ENCODE measurements at regions not wholly inside any gene's neighbourhood (a gene's known extent, or its start where the extent isn't known, plus 50 kb on each side); places are given as distances from the start of the nearest gene placed in this dataset.
A peak's percentile ranks its signal among the peaks of the same experiment; 100 is the strongest.

DNA sequence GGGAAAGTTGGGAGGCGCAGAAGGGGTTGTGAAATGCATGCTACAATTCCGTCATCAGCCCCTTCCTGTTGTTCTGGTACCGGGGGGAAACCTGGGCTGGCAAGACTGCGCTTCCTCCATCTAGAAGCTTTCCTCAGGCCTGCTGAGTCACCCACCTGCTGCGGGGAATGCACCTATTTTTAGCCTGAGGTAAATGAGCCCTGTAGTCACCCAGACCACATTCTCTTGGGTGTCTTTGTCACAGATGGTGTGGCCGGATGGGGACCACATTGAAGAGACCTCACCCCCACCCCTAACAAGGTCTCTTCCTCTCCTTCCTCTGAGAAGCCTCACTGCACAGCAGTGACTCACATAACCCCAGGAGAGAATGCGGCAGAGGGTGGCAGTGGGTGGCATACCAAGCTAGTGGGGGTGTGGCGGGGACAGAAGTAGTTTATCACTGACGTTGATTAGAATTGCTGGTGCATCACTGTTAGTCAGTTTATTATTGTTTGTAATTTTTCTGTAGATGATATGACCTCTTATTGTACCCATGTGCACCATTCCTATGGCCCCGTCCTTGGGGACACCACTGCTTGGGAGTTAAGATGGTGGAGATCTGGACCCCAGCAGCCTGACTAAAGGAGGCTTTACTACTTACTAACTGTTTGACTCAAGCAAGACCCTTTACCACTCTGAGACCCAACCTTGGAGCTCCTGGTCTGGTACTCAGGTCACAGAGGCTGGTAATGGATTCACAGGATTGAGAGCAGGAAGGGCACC is 83.0 kb upstream of the DUSP5 start:
- no peak overlapping the region for H2AFZ ChIP-seq
- peak overlapping the region; percentile 38 for H3K27ac ChIP-seq
- no peaks in the 10 kb centered on the region for H3K9me2 ChIP-seq (replicated peaks; ENCODE audit: insufficient read depth)
- 81% methylated on average over 10 of the region's 10 CpGs for WGBS (ENCODE audit: low lambda C conversion rate, missing lambda C conversion rate)
- H3K27me3 ChIP-seq: no peaks in the 10 kb centered on the region
- no peak overlapping the region for H3K4me2 ChIP-seq
- H3K4me3 ChIP-seq: no peak overlapping the region
- no peaks in the 10 kb centered on the region for H3K36me3 ChIP-seq (replicated peaks; ENCODE audit: insufficient read depth, low read depth)
- no peak for DNase-seq (ENCODE audit: low spot score)
- TF ChIP-seq EZH2 (IDR thresholded peaks at IDR 0.05; ENCODE audit: borderline replicate concordance) (no peak), EZH2phosphoT487 (IDR thresholded peaks at IDR 0.05; ENCODE audit: low read depth, severe bottlenecking, unreplicated experiment) (no peak)
- TF ChIP-seq, protein P1, sequence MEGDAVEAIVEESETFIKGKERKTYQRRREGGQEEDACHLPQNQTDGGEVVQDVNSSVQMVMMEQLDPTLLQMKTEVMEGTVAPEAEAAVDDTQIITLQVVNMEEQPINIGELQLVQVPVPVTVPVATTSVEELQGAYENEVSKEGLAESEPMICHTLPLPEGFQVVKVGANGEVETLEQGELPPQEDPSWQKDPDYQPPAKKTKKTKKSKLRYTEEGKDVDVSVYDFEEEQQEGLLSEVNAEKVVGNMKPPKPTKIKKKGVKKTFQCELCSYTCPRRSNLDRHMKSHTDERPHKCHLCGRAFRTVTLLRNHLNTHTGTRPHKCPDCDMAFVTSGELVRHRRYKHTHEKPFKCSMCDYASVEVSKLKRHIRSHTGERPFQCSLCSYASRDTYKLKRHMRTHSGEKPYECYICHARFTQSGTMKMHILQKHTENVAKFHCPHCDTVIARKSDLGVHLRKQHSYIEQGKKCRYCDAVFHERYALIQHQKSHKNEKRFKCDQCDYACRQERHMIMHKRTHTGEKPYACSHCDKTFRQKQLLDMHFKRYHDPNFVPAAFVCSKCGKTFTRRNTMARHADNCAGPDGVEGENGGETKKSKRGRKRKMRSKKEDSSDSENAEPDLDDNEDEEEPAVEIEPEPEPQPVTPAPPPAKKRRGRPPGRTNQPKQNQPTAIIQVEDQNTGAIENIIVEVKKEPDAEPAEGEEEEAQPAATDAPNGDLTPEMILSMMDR (IDR thresholded peaks at IDR 0.05; ENCODE audit: poor library complexity): no peak
- no peaks in the 10 kb centered on the region for H3K9me3 ChIP-seq (ENCODE audit: low read depth)
- H3K4me1 ChIP-seq (ENCODE audit: insufficient read depth): peaks cover 30% of the 10 kb centered on the region
- no peaks in the 10 kb centered on the region for H3K79me2 ChIP-seq
- H4K20me1 ChIP-seq (ENCODE audit: insufficient read depth, poor library complexity, severe bottlenecking): no peaks in the 10 kb centered on the region

DNA sequence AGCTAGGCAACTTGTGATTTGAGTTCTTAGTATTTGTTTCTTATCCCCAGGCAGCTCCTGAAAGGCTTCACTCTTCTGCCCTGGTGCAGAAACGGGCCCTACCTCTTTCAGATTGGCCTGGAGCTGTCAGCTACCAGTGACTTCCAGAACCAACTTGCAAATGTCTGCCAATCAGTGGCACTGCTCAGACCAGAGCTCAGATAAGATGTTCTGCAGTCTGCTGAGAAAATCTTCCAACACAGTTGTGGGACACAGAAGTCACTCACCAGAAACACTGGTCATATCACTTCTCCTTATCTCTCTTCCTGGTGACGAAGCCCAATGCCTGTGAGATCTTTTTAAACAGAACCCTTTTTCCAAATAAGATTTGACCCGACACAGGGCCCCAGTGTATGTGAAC is 81.9 kb upstream of the DUSP5 start:
- H3K4me3 ChIP-seq: no peak overlapping the region
- peaks cover 20% of the 10 kb centered on the region for H3K4me1 ChIP-seq (ENCODE audit: insufficient read depth)
- DNase-seq (ENCODE audit: low spot score): no peak
- H3K9me3 ChIP-seq (ENCODE audit: low read depth): no peaks in the 10 kb centered on the region
- no peaks in the 10 kb centered on the region for H3K9me2 ChIP-seq (replicated peaks; ENCODE audit: insufficient read depth)
- no peaks in the 10 kb centered on the region for H3K27me3 ChIP-seq
- no peak overlapping the region for H2AFZ ChIP-seq
- no peaks in the 10 kb centered on the region for H3K36me3 ChIP-seq (replicated peaks; ENCODE audit: insufficient read depth, low read depth)
- no peak overlapping the region for H3K4me2 ChIP-seq
- no peak for TF ChIP-seq EZH2 (IDR thresholded peaks at IDR 0.05; ENCODE audit: borderline replicate concordance)
- no peak for TF ChIP-seq EZH2phosphoT487 (IDR thresholded peaks at IDR 0.05; ENCODE audit: low read depth, severe bottlenecking, unreplicated experiment)
- TF ChIP-seq, protein P1 (IDR thresholded peaks at IDR 0.05; ENCODE audit: poor library complexity): no peak
- no peaks in the 10 kb centered on the region for H4K20me1 ChIP-seq (ENCODE audit: insufficient read depth, poor library complexity, severe bottlenecking)
- H3K27ac ChIP-seq: peak overlapping the region; percentile 38
- WGBS (ENCODE audit: low lambda C conversion rate, missing lambda C conversion rate): 25% methylated on average over 3 of the region's 3 CpGs
- no peaks in the 10 kb centered on the region for H3K79me2 ChIP-seq

DNA sequence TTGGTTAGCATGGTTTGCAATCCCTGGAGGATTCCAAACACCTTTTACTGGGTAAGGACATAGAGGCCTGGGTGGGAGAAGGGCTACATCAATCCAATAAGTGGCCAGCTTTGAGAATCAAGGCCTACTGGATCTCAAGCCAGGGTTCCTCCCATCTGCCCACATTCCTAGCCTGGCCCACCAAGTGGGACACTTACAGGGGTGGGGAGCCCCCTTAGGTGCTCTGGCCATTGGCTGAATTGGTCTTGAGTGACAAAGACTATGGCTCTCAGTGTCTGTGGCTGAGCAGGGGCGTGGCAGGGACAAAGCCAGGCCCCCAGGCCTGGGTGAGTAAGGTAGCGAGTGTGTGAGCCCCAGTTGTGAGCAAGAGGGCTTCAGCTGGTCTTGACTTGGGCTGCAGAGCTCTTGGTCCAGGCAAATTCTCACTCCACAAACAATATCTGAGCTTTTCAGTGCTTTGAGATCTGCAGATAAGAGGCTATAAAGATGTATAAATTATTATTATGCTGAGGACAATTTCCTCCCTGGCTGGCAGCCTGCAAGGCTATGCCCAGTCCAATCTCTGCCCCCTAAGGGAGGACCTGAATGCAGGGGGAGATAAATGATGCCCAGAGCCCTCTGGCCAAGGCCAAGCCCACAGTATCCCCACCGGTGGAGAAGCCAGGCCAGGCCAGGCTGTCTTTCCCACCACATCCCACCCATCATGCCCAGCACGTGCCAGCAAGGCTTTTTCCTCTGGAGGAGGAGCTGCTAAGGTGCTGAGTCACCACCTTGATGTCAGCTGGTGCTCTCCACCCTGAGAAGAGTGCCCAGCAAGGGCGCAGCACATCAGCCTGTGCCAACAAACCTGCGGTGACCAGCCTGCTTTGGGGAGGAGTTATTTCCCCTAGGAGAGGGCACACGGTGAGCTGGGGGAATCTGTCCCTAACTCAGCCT is 80.7 kb upstream of the DUSP5 start:
- H3K4me3 ChIP-seq: no peak overlapping the region
- H3K9me2 ChIP-seq (replicated peaks; ENCODE audit: insufficient read depth): no peaks in the 10 kb centered on the region
- no peaks in the 10 kb centered on the region for H4K20me1 ChIP-seq (ENCODE audit: insufficient read depth, poor library complexity, severe bottlenecking)
- no peaks in the 10 kb centered on the region for H3K36me3 ChIP-seq (replicated peaks; ENCODE audit: insufficient read depth, low read depth)
- no peak for DNase-seq (ENCODE audit: low spot score)
- H3K27ac ChIP-seq: no peak overlapping the region
- H3K79me2 ChIP-seq: no peaks in the 10 kb centered on the region
- no peak overlapping the region for H2AFZ ChIP-seq
- TF ChIP-seq EZH2 (IDR thresholded peaks at IDR 0.05; ENCODE audit: borderline replicate concordance) (no peak), EZH2phosphoT487 (IDR thresholded peaks at IDR 0.05; ENCODE audit: low read depth, severe bottlenecking, unreplicated experiment) (no peak)
- TF ChIP-seq, protein P1 (IDR thresholded peaks at IDR 0.05; ENCODE audit: poor library complexity): no peak
- H3K4me2 ChIP-seq: no peak overlapping the region
- H3K27me3 ChIP-seq: no peaks in the 10 kb centered on the region
- H3K4me1 ChIP-seq (ENCODE audit: insufficient read depth): peaks cover 12% of the 10 kb centered on the region
- no peaks in the 10 kb centered on the region for H3K9me3 ChIP-seq (ENCODE audit: low read depth)
- WGBS (ENCODE audit: low lambda C conversion rate, missing lambda C conversion rate): 91% methylated on average over 7 of the region's 7 CpGs
